Upper lobe of left lung (tissue), 4 donors: ENCODE measurements at regions not wholly inside any gene's neighbourhood (a gene's known extent, or its start where the extent isn't known, plus 50 kb on each side); places are given as distances from the start of the nearest gene placed in this dataset.

Source experiments
- POLR2A ChIP-seq, 4 donors: fragments of 450-650 bp; IDR thresholded peaks; one replicate each; pipeline ENCODE4 v1.5.1; 2016 to 2017; ENCODE audit warnings: antibody characterized with exemption in 4 of 4, mild to moderate bottlenecking in 2 of 4
- TF ChIP-seq, protein P1 (sequence below), 6 experiments: fragments of 450-650 bp in 4 of 6; fragments of 200-600 bp in 2 of 6; sonication (generic) in 2 of 6; IDR thresholded peaks; one replicate each; pipeline ENCODE4 v1.5.1; 2016 to 2019; ENCODE audit warnings: antibody characterized with exemption in 6 of 6

DNA sequence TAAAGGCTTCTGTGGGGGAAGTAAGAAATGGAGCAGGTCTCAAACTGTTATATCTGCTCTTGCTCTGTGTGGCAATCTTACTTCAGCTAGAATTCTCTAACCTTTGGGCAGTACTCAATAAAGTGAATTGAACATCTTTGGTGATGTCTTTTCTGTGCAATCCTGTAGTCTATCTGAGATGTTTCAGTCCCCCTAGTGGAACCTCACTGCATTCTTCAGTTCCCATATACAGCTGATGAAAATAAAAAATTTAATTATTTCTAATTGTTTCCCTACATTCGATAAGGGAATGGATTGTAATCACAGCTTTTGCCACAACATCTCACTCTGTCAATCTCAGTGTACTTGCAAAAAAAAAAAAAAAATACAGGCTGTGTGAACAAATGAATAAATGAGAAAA lies 522.6 kb downstream of the DNAJB9 start:
- no peak for TF ChIP-seq POLR2A (IDR thresholded peaks at IDR 0.05)
- TF ChIP-seq, protein P1, sequence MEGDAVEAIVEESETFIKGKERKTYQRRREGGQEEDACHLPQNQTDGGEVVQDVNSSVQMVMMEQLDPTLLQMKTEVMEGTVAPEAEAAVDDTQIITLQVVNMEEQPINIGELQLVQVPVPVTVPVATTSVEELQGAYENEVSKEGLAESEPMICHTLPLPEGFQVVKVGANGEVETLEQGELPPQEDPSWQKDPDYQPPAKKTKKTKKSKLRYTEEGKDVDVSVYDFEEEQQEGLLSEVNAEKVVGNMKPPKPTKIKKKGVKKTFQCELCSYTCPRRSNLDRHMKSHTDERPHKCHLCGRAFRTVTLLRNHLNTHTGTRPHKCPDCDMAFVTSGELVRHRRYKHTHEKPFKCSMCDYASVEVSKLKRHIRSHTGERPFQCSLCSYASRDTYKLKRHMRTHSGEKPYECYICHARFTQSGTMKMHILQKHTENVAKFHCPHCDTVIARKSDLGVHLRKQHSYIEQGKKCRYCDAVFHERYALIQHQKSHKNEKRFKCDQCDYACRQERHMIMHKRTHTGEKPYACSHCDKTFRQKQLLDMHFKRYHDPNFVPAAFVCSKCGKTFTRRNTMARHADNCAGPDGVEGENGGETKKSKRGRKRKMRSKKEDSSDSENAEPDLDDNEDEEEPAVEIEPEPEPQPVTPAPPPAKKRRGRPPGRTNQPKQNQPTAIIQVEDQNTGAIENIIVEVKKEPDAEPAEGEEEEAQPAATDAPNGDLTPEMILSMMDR (IDR thresholded peaks at IDR 0.05): no peak
